ENCODE measurements at regions not wholly inside any gene's neighbourhood (a gene's known extent, or its start where the extent isn't known, plus 50 kb on each side); places are given as distances from the start of the nearest gene placed in this dataset.

GRCh38 chr1:62384276-62385005 lies 52.4 kb upstream of the USP1 start:
- TF ChIP-seq CTCF (IDR thresholded peaks at IDR 0.05), result no peak
- no peak for TF ChIP-seq POLR2A (IDR thresholded peaks at IDR 0.05)
- no peak for TF ChIP-seq POLR2AphosphoS5 (IDR thresholded peaks at IDR 0.05)
